Vagina (tissue), 2 donors: ENCODE measurements at regions not wholly inside any gene's neighbourhood (a gene's known extent, or its start where the extent isn't known, plus 50 kb on each side); places are given as distances from the start of the nearest gene placed in this dataset.

Source experiments
- POLR2AphosphoS5 ChIP-seq, 2 donors: sonication (generic); formaldehyde crosslinking; IDR thresholded peaks; one replicate each; pipeline ENCODE4 v1.9.0; 2017; ENCODE audit warnings: antibody characterized with exemption in 2 of 2, mild to moderate bottlenecking in 2 of 2, low read depth in 1 of 2; ENCODE audit not compliant: insufficient read depth in 1 of 2
- TF ChIP-seq, protein P1 (sequence below), 3 experiments: fragments of 450-650 bp in 2 of 3; fragments of 200-600 bp in 1 of 3; sonication (generic) in 1 of 3; IDR thresholded peaks; one replicate each; pipeline ENCODE4 v1.5.1; 2017 to 2019; ENCODE audit warnings: antibody characterized with exemption in 3 of 3, mild to moderate bottlenecking in 2 of 3, moderate library complexity in 2 of 3

DNA sequence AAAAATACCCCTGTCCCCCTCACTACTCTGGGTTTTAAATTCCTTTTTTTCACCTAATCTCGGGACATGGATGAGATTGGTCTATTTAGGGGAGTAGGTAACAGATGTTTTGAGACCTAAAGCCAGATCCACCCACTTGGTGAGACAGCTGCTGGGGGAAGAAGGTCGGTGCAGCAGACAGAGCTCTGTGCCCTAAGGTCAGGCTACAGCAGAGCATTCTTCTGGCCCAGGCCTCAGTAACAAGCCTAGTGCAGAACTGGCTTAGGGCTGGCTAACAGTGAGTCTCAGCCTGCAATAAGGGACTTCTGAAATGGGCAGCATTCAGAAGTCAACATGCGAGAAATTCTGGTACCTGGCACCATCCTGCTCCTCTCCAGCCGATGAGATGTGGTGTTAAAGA is 444.9 kb upstream of the KIRREL3 start:
- TF ChIP-seq, protein P1, sequence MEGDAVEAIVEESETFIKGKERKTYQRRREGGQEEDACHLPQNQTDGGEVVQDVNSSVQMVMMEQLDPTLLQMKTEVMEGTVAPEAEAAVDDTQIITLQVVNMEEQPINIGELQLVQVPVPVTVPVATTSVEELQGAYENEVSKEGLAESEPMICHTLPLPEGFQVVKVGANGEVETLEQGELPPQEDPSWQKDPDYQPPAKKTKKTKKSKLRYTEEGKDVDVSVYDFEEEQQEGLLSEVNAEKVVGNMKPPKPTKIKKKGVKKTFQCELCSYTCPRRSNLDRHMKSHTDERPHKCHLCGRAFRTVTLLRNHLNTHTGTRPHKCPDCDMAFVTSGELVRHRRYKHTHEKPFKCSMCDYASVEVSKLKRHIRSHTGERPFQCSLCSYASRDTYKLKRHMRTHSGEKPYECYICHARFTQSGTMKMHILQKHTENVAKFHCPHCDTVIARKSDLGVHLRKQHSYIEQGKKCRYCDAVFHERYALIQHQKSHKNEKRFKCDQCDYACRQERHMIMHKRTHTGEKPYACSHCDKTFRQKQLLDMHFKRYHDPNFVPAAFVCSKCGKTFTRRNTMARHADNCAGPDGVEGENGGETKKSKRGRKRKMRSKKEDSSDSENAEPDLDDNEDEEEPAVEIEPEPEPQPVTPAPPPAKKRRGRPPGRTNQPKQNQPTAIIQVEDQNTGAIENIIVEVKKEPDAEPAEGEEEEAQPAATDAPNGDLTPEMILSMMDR (IDR thresholded peaks at IDR 0.05): no peak
- TF ChIP-seq POLR2AphosphoS5 (IDR thresholded peaks at IDR 0.05; ENCODE audit: insufficient read depth in 1 of 2, low read depth in 1 of 2): no peak
